GM12878 (cell line): ENCODE measurements at regions not wholly inside any gene's neighbourhood (a gene's known extent, or its start where the extent isn't known, plus 50 kb on each side); places are given as distances from the start of the nearest gene placed in this dataset.

ENCODE experiments used
- ATAC-seq: fragments of 200-7000 bp; cut with Tn5 transposase; 3 replicates; pipeline ENCODE4 v1.9.1; 2020; ENCODE audit warnings: mild to moderate bottlenecking, moderate library complexity
- BruUV-seq: library from RNA; stranded (reverse); fragments of 400-500 nt; replicated peaks from 2 replicates; lab custom pipeline; 2021; lab: Mats Ljungman, UMichigan
- CTCF ChIA-PET: fragments of 300-600 bp; sonication (Branson Sonifier 250); formaldehyde crosslinking; extraction: SDS; loops from one replicate; lab custom pipeline; 2021; ENCODE audit warnings: inconsistent platforms; lab: Yijun Ruan, JAX
- POLR2A ChIA-PET: fragments of 350-600 bp; formaldehyde crosslinking; extraction: SDS; loops from one replicate; lab custom pipeline; 2021; ENCODE audit warnings: inconsistent platforms; lab: Charles Lee
- RAD21 ChIA-PET: fragments of 300-600 bp; sonication (Branson Sonifier 250); formaldehyde crosslinking; loops from one replicate; lab custom pipeline; 2023; ENCODE audit warnings: antibody characterized with exemption; ENCODE audit not compliant: unreplicated experiment; lab: Charles Lee
- SMC1A ChIA-PET: fragments of 300-600 bp; sonication (Branson Sonifier 250); formaldehyde crosslinking; loops from one replicate; lab custom pipeline; 2023; ENCODE audit not compliant: unreplicated experiment, uncharacterized antibody; lab: Charles Lee
- DNase-seq: peaks from one replicate; pipeline ENCODE4 v3.0.0-alpha.2; 2011; ENCODE audit warnings: low read depth, low spot score
- FAIRE-seq: peaks from 3 replicates; lab custom pipeline; 2011; peaks lifted over from hg19 to GRCh38; lab: Jason Lieb, UNC
- H2AFZ ChIP-seq: 2 replicates; pipeline ENCODE4 v1.6.0; 2011; ENCODE audit warnings: low read depth, low read length, control low read depth; ENCODE audit not compliant: control insufficient read depth
- H3K27ac ChIP-seq: 2 replicates; pipeline ENCODE4 v1.5.1; 2011; ENCODE audit warnings: control low read depth; ENCODE audit not compliant: control insufficient read depth, insufficient read depth
- H3K27me3 ChIP-seq, 2 experiments: replicated peaks in 1 of 2; 2 replicates each; pipeline versions ENCODE4 v1.6.0 to v1.6.1; 2011; ENCODE audit warnings: low read length in 1 of 2; ENCODE audit not compliant: control insufficient read depth in 2 of 2, insufficient read depth in 2 of 2
- H3K36me3 ChIP-seq, 2 experiments: 2 replicates each; pipeline ENCODE4 v1.5.1; 2011; ENCODE audit warnings: low read length in 1 of 2; ENCODE audit not compliant: control insufficient read depth in 2 of 2, insufficient read depth in 2 of 2
- H3K4me1 ChIP-seq: 2 replicates; pipeline ENCODE4 v1.6.1; 2011; ENCODE audit warnings: mild to moderate bottlenecking, low read length, moderate library complexity, mixed read lengths; ENCODE audit not compliant: control insufficient read depth, insufficient read depth
- H3K4me2 ChIP-seq: 2 replicates; pipeline ENCODE4 v1.6.0; 2011; ENCODE audit warnings: control low read depth; ENCODE audit not compliant: control insufficient read depth, insufficient read depth
- H3K4me3 ChIP-seq: fragments of 200-600 bp; sonication (generic); 2 replicates; pipeline ENCODE4 v1.5.1; 2016
- H3K79me2 ChIP-seq: 2 replicates; pipeline ENCODE4 v1.6.0; 2011; ENCODE audit warnings: low read length; ENCODE audit not compliant: control insufficient read depth, insufficient read depth
- H3K9ac ChIP-seq: 2 replicates; pipeline ENCODE4 v1.8.0; 2011; ENCODE audit warnings: low read length, control low read depth, mixed read lengths; ENCODE audit not compliant: control insufficient read depth, insufficient read depth
- H3K9me3 ChIP-seq: replicated peaks from 3 replicates; pipeline ENCODE4 v1.5.1; 2011; ENCODE audit warnings: mild to moderate bottlenecking, low read length; ENCODE audit not compliant: control insufficient read depth, insufficient read depth
- H4K20me1 ChIP-seq: 2 replicates; pipeline ENCODE4 v1.6.0; 2011; ENCODE audit not compliant: control insufficient read depth, insufficient read depth
- NR2C2 ChIP-seq: IDR thresholded peaks from 2 replicates; pipeline ENCODE4 v1.6.1; 2011; ENCODE audit warnings: borderline replicate concordance, low read depth; ENCODE audit not compliant: control insufficient read depth, insufficient read length
- WGBS: methylation state at CpG from one replicate; pipeline ENCODE4 v1.1.6; 2016; ENCODE audit warnings: low lambda C conversion rate; ENCODE audit not compliant: insufficient replicate concordance, insufficient coverage; ENCODE audit errors: missing lambda C conversion rate; 5-methylcytosine and 5-hydroxymethylcytosine counted together
- in situ Hi-C: fragments of 300-500 bp; cut with MboI; formaldehyde crosslinking; loops from 9 replicates; pipeline ENCODE4 v1.14.3; 2018; ENCODE audit warnings: mixed read lengths
- intact Hi-C: fragments of 100-400 bp; cut with micrococcal nuclease; formaldehyde crosslinking; loops from one replicate; pipeline ENCODE4 v1.14.2; 2022; ENCODE audit not compliant: unreplicated experiment
- TF ChIP-seq, protein P1 (sequence below): fragments of 450-650 bp; IDR thresholded peaks from 2 replicates; pipeline ENCODE4 v1.6.1; 2016; ENCODE audit warnings: mild to moderate bottlenecking, moderate library complexity, borderline replicate concordance

DNA sequence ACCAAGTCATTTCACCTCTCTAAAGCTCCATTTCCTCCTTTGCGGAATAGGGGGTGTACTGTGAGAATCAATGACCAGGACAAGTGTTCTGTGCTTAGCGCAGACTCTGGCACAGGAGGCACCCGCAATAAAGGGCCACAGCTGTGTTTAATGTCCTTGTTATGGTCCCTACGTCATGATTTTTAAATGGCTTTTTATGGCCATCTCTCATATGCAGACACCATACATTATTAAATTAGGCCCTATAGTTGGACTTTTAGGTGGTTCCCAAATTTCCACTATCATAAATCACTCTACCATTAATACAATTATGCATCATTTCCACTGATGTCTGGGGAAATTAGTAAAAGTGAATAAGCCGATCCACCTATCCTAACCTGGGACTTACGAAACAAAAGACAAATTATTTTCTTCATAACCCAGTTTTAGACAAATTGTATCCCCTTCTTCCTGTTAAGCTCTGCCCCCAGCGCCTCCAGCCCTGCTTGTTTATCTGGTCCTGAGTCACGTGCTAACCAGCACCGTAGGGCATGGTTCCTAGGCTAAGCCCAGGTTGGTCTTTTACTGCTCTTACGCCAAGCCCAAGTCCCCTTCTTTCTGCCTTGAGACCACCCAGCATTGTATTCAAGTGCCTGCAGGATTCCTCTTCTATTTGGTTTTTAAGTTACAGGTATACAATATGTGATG lies 278.3 kb downstream of the SHQ1 start:
- no peak for FAIRE-seq
- no peaks in the 10 kb centered on the region for H3K4me1 ChIP-seq
- ChIA-PET SMC1A (no interaction called here), RAD21 (no interaction called here), CTCF (interaction anchor here (0.5 kb wide), 1 partner anchor 352 kb away, joined by 3 read pairs; no protein-coding TSS in a partner anchor)
- no peaks in the 10 kb centered on the region for H3K27me3 ChIP-seq
- no peak overlapping the region for H3K4me2 ChIP-seq
- H3K79me2 ChIP-seq, result no peaks in the 10 kb centered on the region
- no peaks in the 10 kb centered on the region for H3K36me3 ChIP-seq
- DNase-seq, result no peak
- no peak overlapping the region for H2AFZ ChIP-seq
- no peak overlapping the region for H3K27ac ChIP-seq
- no peaks in the 10 kb centered on the region for H3K9me3 ChIP-seq
- ATAC-seq, result no peak
- in situ Hi-C loops, result no loop called here
- intact Hi-C loops, result no loop called here
- H3K9ac ChIP-seq, result no peak overlapping the region
- no TSS peak for BruUV-seq
- H3K4me3 ChIP-seq, result no peak overlapping the region
- WGBS, result 74% methylated on average over 10 of the region's 10 CpGs
- TF ChIP-seq, protein P1, sequence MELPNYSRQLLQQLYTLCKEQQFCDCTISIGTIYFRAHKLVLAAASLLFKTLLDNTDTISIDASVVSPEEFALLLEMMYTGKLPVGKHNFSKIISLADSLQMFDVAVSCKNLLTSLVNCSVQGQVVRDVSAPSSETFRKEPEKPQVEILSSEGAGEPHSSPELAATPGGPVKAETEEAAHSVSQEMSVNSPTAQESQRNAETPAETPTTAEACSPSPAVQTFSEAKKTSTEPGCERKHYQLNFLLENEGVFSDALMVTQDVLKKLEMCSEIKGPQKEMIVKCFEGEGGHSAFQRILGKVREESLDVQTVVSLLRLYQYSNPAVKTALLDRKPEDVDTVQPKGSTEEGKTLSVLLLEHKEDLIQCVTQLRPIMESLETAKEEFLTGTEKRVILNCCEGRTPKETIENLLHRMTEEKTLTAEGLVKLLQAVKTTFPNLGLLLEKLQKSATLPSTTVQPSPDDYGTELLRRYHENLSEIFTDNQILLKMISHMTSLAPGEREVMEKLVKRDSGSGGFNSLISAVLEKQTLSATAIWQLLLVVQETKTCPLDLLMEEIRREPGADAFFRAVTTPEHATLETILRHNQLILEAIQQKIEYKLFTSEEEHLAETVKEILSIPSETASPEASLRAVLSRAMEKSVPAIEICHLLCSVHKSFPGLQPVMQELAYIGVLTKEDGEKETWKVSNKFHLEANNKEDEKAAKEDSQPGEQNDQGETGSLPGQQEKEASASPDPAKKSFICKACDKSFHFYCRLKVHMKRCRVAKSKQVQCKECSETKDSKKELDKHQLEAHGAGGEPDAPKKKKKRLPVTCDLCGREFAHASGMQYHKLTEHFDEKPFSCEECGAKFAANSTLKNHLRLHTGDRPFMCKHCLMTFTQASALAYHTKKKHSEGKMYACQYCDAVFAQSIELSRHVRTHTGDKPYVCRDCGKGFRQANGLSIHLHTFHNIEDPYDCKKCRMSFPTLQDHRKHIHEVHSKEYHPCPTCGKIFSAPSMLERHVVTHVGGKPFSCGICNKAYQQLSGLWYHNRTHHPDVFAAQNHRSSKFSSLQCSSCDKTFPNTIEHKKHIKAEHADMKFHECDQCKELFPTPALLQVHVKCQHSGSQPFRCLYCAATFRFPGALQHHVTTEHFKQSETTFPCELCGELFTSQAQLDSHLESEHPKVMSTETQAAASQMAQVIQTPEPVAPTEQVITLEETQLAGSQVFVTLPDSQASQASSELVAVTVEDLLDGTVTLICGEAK, result no peak
- no peak for TF ChIP-seq NR2C2
- TF ChIP-seq, all 136 proteins: peak for 0
- POLR2A ChIA-PET, result interaction anchor here (0.6 kb wide), 1 partner anchor 128 kb away, joined by 5 read pairs; no protein-coding TSS in a partner anchor
- H4K20me1 ChIP-seq, result no peaks in the 10 kb centered on the region
